ENCODE measurements at regions not wholly inside any gene's neighbourhood (a gene's known extent, or its start where the extent isn't known, plus 50 kb on each side); places are given as distances from the start of the nearest gene placed in this dataset.

DNA sequence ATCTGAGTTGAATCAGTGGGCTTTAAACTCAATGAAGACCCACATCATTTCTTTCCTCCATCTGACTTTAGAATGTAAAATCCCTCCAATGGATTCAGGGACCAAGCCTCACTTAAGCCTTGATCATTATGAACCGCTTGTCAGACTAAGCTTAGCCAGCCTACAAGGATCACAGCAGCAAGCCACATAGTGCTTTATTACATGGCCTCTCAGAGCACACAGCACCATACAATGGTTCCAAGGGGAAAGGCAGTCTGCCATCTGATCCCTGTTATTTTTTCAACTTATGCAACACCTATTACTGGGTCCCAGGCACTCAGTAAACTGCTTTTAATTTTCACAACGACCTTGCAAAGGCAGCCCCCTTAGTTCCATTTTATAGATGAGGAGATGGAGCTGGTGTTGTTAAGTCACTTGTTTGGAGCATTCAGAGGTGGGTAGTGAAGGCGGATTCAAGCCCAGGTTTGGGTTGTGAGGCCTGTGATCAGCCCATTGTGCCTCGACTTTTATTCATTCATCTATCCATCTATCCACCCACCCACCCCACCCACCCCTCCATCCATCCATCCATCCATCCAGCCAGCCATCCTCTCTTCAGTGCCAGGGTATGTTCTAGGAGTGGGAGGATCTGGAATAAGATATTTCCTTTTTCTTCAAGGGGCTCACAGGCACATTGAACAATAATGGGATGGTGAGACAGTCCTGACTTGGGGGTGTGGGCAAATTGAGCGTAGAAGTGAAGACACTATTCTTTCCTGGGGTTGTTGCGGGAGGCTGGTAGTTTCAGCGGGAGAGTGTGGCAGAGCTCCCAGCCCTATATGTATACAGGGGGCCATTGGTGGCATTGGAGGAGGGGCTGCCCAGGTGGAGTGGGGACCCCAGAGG, 141.2 kb downstream of the MYCN start:
- DNase-seq (ENCODE audit: low spot score): no peak

DNA sequence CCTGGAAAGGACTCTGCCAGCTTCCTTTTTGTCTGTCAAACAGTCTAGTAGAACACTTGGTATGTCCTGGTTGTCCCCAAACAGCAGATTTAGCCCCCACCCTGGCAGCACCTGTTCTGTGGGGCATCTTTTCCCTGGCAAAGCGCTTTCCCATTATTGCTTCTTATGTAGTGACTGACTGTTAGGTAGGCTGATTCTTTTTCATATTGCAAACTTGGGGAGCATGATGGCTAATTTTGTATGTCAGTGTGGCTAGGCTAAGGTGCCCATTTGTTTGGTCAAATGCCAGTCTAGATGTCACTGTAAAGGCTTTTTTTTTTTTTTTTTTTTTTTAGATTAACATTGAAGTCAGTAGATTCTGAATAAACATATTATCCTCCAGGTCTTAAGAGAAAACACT, 140.2 kb downstream of the MYCN start:
- DNase-seq (ENCODE audit: low spot score): no peak

DNA sequence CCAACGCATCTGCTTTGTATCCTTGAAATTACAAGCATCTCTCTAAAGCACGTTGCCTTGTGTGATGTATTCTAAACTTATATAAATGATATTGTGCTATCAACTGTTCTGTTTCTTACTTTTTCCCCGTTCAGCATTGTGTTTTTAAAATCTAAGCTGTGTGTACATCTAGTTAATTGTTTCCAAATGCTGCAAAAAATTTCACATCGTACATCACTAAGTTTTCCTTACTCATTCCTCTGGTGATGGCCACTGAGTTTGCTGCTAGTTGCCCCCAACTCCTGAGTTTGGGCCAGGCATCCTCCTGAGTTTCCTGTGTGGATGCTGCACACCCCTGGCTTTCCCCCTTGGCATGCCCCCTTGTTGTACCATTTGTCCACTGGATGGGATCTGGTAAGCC, 139.7 kb downstream of the MYCN start:
- DNase-seq (ENCODE audit: low spot score): no peak

DNA sequence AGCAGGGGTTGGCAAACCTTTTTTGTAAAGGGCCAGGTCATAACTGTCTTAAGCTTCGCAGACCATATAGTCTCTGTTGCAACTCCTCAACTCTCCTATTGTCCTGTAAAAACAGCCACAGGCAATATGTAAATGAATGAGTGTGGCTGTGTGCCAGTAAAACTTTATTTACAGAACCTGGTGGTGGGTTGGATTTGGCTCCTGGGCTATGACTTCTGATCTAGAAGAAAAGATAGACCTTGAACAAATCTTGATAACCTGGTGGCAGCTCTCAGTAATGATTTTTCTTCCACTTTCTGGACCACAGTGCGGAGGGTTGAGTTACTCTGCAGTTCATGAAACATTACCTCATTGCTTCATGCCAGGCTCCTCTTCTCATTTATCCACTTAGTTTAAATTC, 139.3 kb downstream of the MYCN start:
- DNase-seq (ENCODE audit: low spot score): no peak

- no peak for DNase-seq (ENCODE audit: low spot score)
These were observed 137.3 kb downstream of the MYCN start for GRCh38 chr2:16077601-16078000.

DNA sequence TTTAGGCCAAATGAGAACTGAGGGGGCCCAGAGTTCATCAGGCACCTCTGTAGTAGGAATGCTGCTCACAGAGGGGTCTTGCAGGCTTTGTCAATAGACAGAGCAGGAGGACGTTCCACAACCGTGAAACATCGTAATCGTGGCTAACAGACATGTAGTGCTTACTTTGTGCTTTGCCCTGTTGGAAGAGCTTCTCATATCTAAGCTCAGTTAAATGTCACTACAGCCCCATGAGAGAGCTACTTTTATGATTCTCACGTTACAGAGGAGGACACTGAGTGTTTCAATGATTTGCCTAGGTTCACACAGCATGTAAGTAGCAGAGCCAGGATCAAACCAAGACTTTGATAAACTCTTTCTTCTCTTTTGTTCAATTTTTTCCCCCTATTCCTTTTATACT, 136.6 kb downstream of the MYCN start:
- no peak for DNase-seq (ENCODE audit: low spot score)

GRCh38 chr2:16075045-16076012, 135.0 kb downstream of the MYCN start:
- DNase-seq (ENCODE audit: low spot score): no peak

- DNase-seq (ENCODE audit: low spot score): no peak
These were observed 133.6 kb downstream of the MYCN start for GRCh38 chr2:16073921-16074425.

DNA sequence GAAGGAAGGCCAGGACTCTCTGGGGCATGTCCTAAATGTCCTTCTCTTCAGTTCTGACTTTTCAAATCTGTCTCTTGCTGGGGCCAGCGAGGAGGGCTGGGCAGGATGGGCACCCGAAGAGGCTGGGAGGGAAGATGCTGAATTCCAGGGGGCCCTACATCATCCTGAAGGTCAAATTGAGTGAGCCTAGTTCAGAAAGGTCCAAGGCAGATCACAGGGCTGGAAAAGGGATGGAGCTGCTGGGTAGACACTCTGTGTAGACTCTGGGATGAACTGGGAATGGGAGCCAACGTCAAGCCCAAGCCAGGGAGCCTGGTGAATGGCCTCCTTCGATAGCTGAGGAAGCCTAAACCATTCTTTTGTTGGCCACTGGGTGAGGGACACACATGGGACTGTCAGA, 133.1 kb downstream of the MYCN start:
- DNase-seq (ENCODE audit: low spot score): no peak

DNA sequence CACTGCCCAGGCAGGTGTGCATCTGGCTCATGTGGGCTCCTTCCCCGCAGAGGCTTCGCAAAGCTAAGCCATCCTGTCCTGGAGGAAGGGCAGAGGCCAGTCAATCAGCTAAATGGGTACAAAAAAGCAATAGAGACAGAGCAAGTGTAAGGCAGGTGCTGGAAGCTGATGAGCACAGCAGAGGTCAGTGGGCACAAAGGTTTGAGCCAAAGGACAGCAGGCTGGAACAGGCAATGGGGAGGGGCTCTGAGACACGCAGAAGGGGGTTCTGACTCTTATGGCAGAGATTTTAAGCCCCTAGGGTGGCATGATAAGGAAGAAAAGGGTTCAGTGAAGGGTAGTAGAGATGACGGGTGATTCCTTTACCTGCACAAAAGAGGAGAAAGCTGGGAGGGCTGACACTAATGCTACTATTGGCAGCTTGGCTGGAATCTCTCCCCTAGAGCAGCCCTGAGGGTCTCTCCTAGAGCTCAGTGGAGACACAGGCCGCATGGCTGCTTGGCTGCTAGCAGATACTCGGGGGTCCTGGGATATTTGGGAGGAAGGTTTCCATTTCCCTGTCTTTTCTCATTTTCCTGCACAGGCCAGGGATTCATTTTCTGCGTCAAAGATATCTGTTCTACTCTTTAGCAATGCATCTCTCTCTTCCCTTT, 132.4 kb downstream of the MYCN start:
- DNase-seq (ENCODE audit: low spot score): no peak

DNA sequence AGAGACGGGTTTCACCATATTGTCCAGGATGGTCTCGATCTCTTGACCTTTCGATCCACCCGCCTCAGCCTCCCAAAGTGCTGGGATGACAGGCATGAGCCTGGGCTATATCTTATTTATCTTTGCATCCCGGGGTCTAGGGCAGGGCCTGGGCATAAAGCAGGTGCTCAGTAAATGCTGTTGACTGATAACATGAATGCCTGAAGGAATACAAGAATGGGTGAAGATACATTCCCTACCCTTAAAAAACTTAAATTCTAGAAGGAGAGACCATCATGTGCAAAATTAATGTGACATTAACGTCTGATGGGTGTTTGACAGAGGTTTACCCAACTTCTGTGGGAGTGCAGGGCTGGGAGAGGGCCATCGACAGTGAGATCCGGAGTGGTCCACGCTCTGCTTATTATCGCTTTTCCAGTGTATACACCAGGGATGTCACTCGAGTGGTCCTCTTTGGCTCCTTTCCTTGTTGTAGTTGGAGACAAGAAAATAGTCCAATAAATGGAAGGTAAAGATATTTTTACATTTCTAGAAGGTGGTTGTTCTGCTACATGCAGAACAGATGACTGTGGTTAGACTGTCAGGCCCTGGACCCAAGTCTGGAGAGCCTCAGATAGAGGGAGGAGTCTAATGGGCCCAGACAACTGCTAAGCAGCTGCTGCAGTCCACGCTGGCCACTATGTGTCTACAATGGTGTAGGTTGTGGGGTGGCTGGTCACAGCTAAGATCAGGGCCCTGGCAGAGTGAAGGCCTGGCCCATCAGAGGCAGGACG, 131.7 kb downstream of the MYCN start:
- DNase-seq (ENCODE audit: low spot score): no peak

GRCh38 chr2:16071039-16071864, 130.9 kb downstream of the MYCN start:
- no peak for DNase-seq (ENCODE audit: low spot score)

DNA sequence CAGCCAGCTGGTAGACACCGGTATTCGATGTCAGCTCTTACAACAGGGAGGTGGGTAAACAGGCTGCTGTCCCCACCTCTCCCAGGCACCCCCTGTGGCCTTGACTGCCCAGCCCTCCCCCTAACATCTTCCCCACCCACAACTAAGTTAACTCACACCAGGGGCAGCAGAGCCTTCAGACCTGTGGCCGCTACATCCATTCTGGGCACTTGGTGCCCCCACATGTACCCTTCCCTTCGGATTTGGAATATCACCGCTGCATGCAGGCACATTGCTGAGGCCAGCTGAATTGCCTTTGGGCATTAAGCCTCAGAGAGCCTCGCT, 130.3 kb downstream of the MYCN start:
- DNase-seq (ENCODE audit: low spot score): no peak

DNA sequence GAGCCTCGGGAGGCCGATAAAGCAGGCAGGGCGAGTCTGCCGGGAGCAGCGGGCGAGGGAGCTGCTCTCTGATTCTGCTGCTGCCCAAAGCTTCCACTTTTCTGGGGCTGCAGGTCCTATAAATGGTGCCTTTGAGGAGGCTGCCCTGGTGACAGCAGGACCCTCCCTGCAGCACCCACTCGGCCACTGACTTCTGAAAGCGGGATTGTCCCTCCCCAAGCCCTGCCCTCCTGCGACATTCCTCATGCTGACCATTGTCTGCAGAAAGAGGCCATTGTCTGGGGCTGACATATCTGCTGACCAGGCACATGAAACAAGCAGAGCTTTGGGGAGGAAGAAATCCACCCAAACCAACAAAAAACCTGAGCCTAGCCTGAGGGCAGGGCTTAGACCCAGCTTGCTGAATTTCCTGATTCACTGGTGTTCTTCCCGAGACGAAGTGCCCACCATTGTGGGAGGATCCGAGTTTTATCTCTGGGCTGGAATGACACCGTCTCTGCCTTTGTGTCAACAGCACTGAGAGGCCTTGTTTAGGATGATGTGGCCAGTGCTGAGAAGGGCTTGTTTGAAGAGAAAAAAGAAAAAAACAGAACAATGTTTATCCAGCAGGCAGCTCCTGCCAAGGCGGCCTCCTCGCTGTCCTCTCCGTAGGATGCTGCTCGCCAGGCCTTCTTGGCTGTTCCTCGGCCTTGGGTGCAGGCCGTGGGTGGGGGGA, 129.7 kb downstream of the MYCN start:
- DNase-seq (ENCODE audit: low spot score): no peak

DNA sequence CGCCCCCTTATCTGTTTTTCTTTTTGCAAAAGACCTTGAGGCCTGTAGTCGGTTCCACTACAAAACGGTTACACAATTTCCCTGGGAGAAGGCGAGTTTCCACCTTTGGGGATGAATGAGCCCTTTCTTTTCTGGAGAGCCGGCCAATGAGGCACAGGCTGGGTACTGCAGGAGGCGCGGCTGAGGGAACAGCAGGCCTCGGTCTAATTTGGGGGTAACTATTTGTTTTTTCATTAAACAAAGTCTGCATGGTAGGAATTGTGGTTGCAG, 129.2 kb downstream of the MYCN start:
- no peak for DNase-seq (ENCODE audit: low spot score)

DNA sequence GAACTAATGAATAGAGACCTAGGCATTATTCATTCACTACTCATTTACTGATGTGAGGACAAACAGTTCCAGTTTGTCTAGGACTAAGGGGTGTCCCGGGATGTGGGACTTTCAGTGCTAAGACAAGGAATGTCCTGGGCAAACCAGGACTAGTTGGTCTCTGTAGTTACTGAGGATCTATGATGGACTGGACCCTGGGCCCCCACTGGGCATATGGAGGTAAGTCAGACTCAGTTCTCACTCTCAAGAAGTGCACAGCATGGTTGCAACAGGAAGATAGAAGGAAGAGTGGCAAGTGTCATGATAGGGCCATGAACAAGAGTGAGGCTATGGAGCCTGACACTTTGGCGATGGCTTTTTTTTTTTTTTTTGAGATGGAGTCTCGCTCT, 128.2 kb downstream of the MYCN start:
- no peak for DNase-seq (ENCODE audit: low spot score)

- no peak for DNase-seq (ENCODE audit: low spot score)
These were observed 127.7 kb downstream of the MYCN start for GRCh38 chr2:16067866-16068551.

DNA sequence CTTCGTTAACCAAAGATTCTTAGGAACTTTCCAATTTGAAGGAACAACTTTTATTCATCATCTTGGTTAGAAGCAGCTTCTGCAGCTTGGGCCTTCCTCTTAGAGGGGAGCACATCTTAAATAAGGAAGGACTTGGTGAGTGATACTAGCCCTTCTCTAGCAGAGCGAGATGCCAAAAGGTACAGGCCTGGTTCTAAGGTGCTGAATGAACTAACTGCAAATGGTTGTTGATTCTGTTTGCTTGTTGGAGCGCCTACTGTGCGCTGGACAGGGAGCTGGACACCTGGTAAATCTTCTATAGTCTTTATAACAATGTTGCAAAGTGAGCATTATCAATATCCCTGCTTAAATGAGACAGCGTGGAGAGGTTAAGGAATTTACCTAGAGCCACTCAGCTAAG, 127.1 kb downstream of the MYCN start:
- no peak for DNase-seq (ENCODE audit: low spot score)

GRCh38 chr2:16067037-16067406, 126.7 kb downstream of the MYCN start:
- DNase-seq (ENCODE audit: low spot score): no peak
